Glutamatergic neuron (in vitro differentiated cells): ENCODE measurements at regions not wholly inside any gene's neighbourhood (a gene's known extent, or its start where the extent isn't known, plus 50 kb on each side); places are given as distances from the start of the nearest gene placed in this dataset.

Source experiments
- DNase-seq: peaks from one replicate; pipeline ENCODE4 v3.0.0; 2022
- H3K27ac Mint-ChIP-seq: one replicate; pipeline ENCODE4 v1.8.0; 2020; ENCODE audit warnings: mild to moderate bottlenecking, mixed read lengths, inconsistent platforms; ENCODE audit not compliant: unreplicated experiment
- H3K27me3 Mint-ChIP-seq: one replicate; pipeline ENCODE4 v1.8.0; 2020; ENCODE audit warnings: mild to moderate bottlenecking, moderate library complexity, mixed read lengths, inconsistent platforms; ENCODE audit not compliant: unreplicated experiment
- H3K36me3 Mint-ChIP-seq: one replicate; pipeline ENCODE4 v1.8.0; 2020; ENCODE audit warnings: mild to moderate bottlenecking, mixed read lengths, inconsistent platforms; ENCODE audit not compliant: unreplicated experiment
- H3K4me1 Mint-ChIP-seq: one replicate; pipeline ENCODE4 v1.8.0; 2020; ENCODE audit warnings: mild to moderate bottlenecking, low read depth, mixed read lengths, inconsistent platforms; ENCODE audit not compliant: unreplicated experiment
- H3K4me3 Mint-ChIP-seq: one replicate; pipeline ENCODE4 v1.8.0; 2020; ENCODE audit warnings: mild to moderate bottlenecking, mixed read lengths, inconsistent platforms; ENCODE audit not compliant: unreplicated experiment
- H3K9me3 Mint-ChIP-seq: one replicate; pipeline ENCODE4 v1.8.0; 2020; ENCODE audit warnings: mild to moderate bottlenecking, moderate library complexity, mixed read lengths, inconsistent platforms; ENCODE audit not compliant: unreplicated experiment
- CTCF ChIP-seq: fragments of 200-600 bp; sonication (generic); IDR thresholded peaks from one replicate; pipeline ENCODE4 v1.5.0; 2021; ENCODE audit not compliant: partially characterized antibody, unreplicated experiment

- Mint-ChIP-seq H3K27ac (no peak overlapping the region), H3K9me3 (peaks cover 6% of the 10 kb centered on the region), H3K4me3 (no peak overlapping the region), H3K36me3 (peaks cover 7% of the 10 kb centered on the region), H3K4me1 (peaks cover 8% of the 10 kb centered on the region), H3K27me3 (no peaks in the 10 kb centered on the region)
- DNase-seq: no peak
- TF ChIP-seq CTCF: no peak
Observed at GRCh38 chr4:89511776-89512175, 204.2 kb upstream of the GPRIN3 start.

- no peaks in the 10 kb centered on the region for H3K27me3 Mint-ChIP-seq
- H3K36me3 Mint-ChIP-seq: peaks cover 7% of the 10 kb centered on the region
- H3K4me1 Mint-ChIP-seq: peaks cover 16% of the 10 kb centered on the region
- H3K9me3 Mint-ChIP-seq: peaks cover 6% of the 10 kb centered on the region
- no peak overlapping the region for H3K27ac Mint-ChIP-seq
- no peak overlapping the region for H3K4me3 Mint-ChIP-seq
- no peak for TF ChIP-seq CTCF
- no peak for DNase-seq
Observed at GRCh38 chr4:89509708-89510281, 202.2 kb upstream of the GPRIN3 start.

GRCh38 chr4:89506866-89507491 is 199.4 kb upstream of the GPRIN3 start:
- H3K4me3 Mint-ChIP-seq: no peak overlapping the region
- H3K36me3 Mint-ChIP-seq: peaks cover 7% of the 10 kb centered on the region
- peaks cover 6% of the 10 kb centered on the region for H3K9me3 Mint-ChIP-seq
- H3K4me1 Mint-ChIP-seq: peaks cover 16% of the 10 kb centered on the region
- no peak for TF ChIP-seq CTCF
- no peaks in the 10 kb centered on the region for H3K27me3 Mint-ChIP-seq
- DNase-seq: no peak
- H3K27ac Mint-ChIP-seq: no peak overlapping the region

- DNase-seq: no peak
- no peak overlapping the region for H3K4me3 Mint-ChIP-seq
- H3K27ac Mint-ChIP-seq: no peak overlapping the region
- H3K9me3 Mint-ChIP-seq: no peaks in the 10 kb centered on the region
- peaks cover 16% of the 10 kb centered on the region for H3K4me1 Mint-ChIP-seq
- H3K27me3 Mint-ChIP-seq: no peaks in the 10 kb centered on the region
- H3K36me3 Mint-ChIP-seq: no peaks in the 10 kb centered on the region
- no peak for TF ChIP-seq CTCF
Observed at GRCh38 chr4:89502581-89502980, 195.0 kb upstream of the GPRIN3 start.

- DNase-seq: no peak
- no peak for TF ChIP-seq CTCF
- Mint-ChIP-seq H3K36me3 (no peaks in the 10 kb centered on the region), H3K9me3 (no peaks in the 10 kb centered on the region), H3K4me3 (no peak overlapping the region), H3K4me1 (peaks cover 9% of the 10 kb centered on the region), H3K27me3 (no peaks in the 10 kb centered on the region), H3K27ac (no peak overlapping the region)
Observed at GRCh38 chr4:89497517-89498308, 190.1 kb upstream of the GPRIN3 start.
